Loucy (cell line): ENCODE measurements at regions not wholly inside any gene's neighbourhood (a gene's known extent, or its start where the extent isn't known, plus 50 kb on each side); places are given as distances from the start of the nearest gene placed in this dataset.

Source experiments
- H2AFZ ChIP-seq: fragments of 200-600 bp; sonication (generic); 2 replicates; pipeline ENCODE4 v1.6.0; 2016; ENCODE audit warnings: antibody characterized with exemption, mild to moderate bottlenecking, low read length, moderate library complexity
- H3F3A ChIP-seq: fragments of 200-600 bp; 2 replicates; pipeline ENCODE4 v1.6.0; 2016; ENCODE audit warnings: antibody characterized with exemption, low read depth, mild to moderate bottlenecking
- H3K27me3 ChIP-seq: fragments of 200-600 bp; sonication (generic); 2 replicates; pipeline ENCODE4 v1.6.1; 2014; ENCODE audit warnings: low read length, mild to moderate bottlenecking; ENCODE audit not compliant: insufficient read depth, poor library complexity, severe bottlenecking
- H3K36me3 ChIP-seq: fragments of 200-600 bp; sonication (generic); 2 replicates; pipeline ENCODE4 v1.6.1; 2016; ENCODE audit warnings: low read length; ENCODE audit not compliant: insufficient read depth
- H3K4me1 ChIP-seq: fragments of 200-600 bp; sonication (generic); 2 replicates; pipeline ENCODE4 v1.5.1; 2014; ENCODE audit warnings: low read length, mild to moderate bottlenecking; ENCODE audit not compliant: insufficient read depth, poor library complexity, severe bottlenecking
- H3K4me2 ChIP-seq: fragments of 200-600 bp; sonication (generic); 2 replicates; pipeline ENCODE4 v1.6.0; 2014; ENCODE audit warnings: antibody characterized with exemption, low read length, low read depth, mild to moderate bottlenecking; ENCODE audit not compliant: poor library complexity, severe bottlenecking
- H3K4me3 ChIP-seq: fragments of 200-600 bp; sonication (generic); 2 replicates; pipeline ENCODE4 v1.5.1; 2014; ENCODE audit warnings: low read length, mild to moderate bottlenecking, mixed read lengths; ENCODE audit not compliant: poor library complexity, severe bottlenecking
- H3K79me2 ChIP-seq: fragments of 200-600 bp; sonication (generic); 2 replicates; pipeline ENCODE4 v1.6.1; 2014; ENCODE audit warnings: low read length; ENCODE audit not compliant: insufficient read depth
- H3K9ac ChIP-seq: fragments of 200-600 bp; sonication (generic); 2 replicates; pipeline ENCODE4 v1.6.0; 2014; ENCODE audit warnings: mild to moderate bottlenecking, low read depth, low read length, moderate library complexity; ENCODE audit not compliant: poor library complexity, severe bottlenecking
- H3K9me2 ChIP-seq: fragments of 200-600 bp; sonication (generic); replicated peaks from 2 replicates; pipeline ENCODE4 v1.6.1; 2016; ENCODE audit warnings: low read depth, low read length, mixed read lengths
- H3K9me3 ChIP-seq: fragments of 200-600 bp; sonication (generic); 2 replicates; pipeline ENCODE4 v1.6.1; 2014; ENCODE audit warnings: mild to moderate bottlenecking, antibody characterized with exemption, low read length, low read depth; ENCODE audit not compliant: insufficient read depth
- H4K20me1 ChIP-seq: fragments of 200-600 bp; sonication (generic); 2 replicates; pipeline ENCODE4 v1.6.0; 2014; ENCODE audit warnings: antibody characterized with exemption, low read length, mild to moderate bottlenecking; ENCODE audit not compliant: insufficient read depth, poor library complexity, severe bottlenecking
- CTCF ChIP-seq: fragments of 200-600 bp; sonication (generic); conservative IDR thresholded peaks from 2 replicates; pipeline ENCODE4 v1.5.1; 2014; ENCODE audit warnings: mild to moderate bottlenecking, antibody characterized with exemption, low read length
- EZH2phosphoT487 ChIP-seq: fragments of 200-600 bp; IDR thresholded peaks from 2 replicates; pipeline ENCODE4 v1.6.1; 2018; ENCODE audit warnings: antibody characterized with exemption, mild to moderate bottlenecking, moderate library complexity, borderline replicate concordance

GRCh38 chr2:14896330-14897030, 264.0 kb downstream of the LRATD1 start:
- Histone ChIP-seq H3K4me3 (no peak overlapping the region), H2AFZ (no peak overlapping the region), H3K4me1 (no peaks in the 10 kb centered on the region), H3K27me3 (no peaks in the 10 kb centered on the region), H3K4me2 (no peak overlapping the region), H3K36me3 (no peaks in the 10 kb centered on the region), H3K9me3 (no peaks in the 10 kb centered on the region), H3K79me2 (no peaks in the 10 kb centered on the region), H3K9ac (no peak overlapping the region), H4K20me1 (no peaks in the 10 kb centered on the region), H3F3A (no peaks in the 10 kb centered on the region), H3K9me2 (no peaks in the 10 kb centered on the region)
- no peak for TF ChIP-seq CTCF
- TF ChIP-seq EZH2phosphoT487: no peak

GRCh38 chr2:14899621-14900414, 267.3 kb downstream of the LRATD1 start:
- Histone ChIP-seq H3K9me3 (no peaks in the 10 kb centered on the region), H3K36me3 (no peaks in the 10 kb centered on the region), H4K20me1 (no peaks in the 10 kb centered on the region), H3K9ac (no peak overlapping the region), H3K79me2 (no peaks in the 10 kb centered on the region), H3K4me1 (no peaks in the 10 kb centered on the region), H2AFZ (no peak overlapping the region), H3K4me3 (no peak overlapping the region), H3K4me2 (no peak overlapping the region), H3K9me2 (no peaks in the 10 kb centered on the region), H3F3A (no peaks in the 10 kb centered on the region), H3K27me3 (no peaks in the 10 kb centered on the region)
- TF ChIP-seq EZH2phosphoT487 (no peak), CTCF (no peak)

- H3K79me2 ChIP-seq: no peaks in the 10 kb centered on the region
Observed at GRCh38 chr2:14901737-14902136, 269.2 kb downstream of the LRATD1 start.

More at GRCh38 chr2:14901737-14902136, 269.2 kb downstream of the LRATD1 start:
- Histone ChIP-seq H3K4me2 (no peak overlapping the region), H3K9ac (no peak overlapping the region), H2AFZ (no peak overlapping the region), H3K4me3 (no peak overlapping the region), H3K36me3 (no peaks in the 10 kb centered on the region), H3K9me2 (no peaks in the 10 kb centered on the region), H3K9me3 (no peaks in the 10 kb centered on the region), H3K27me3 (no peaks in the 10 kb centered on the region), H3F3A (no peaks in the 10 kb centered on the region), H4K20me1 (no peaks in the 10 kb centered on the region), H3K4me1 (no peaks in the 10 kb centered on the region)
- TF ChIP-seq EZH2phosphoT487 (no peak), CTCF (no peak)
